Mammary epithelial cell (primary cell): ENCODE measurements at regions not wholly inside any gene's neighbourhood (a gene's known extent, or its start where the extent isn't known, plus 50 kb on each side); places are given as distances from the start of the nearest gene placed in this dataset.

Experiments used
- EZH2 ChIP-seq: IDR thresholded peaks from 2 replicates; pipeline ENCODE4 v1.6.1; 2012; ENCODE audit warnings: low read length, inconsistent platforms, borderline replicate concordance
- TF ChIP-seq, protein P1 (sequence below), 2 donors: IDR thresholded peaks in 1 of 2; conservative IDR thresholded peaks in 1 of 2; 2 replicates each; pipeline ENCODE4 v1.5.1; 2011 to 2012; ENCODE audit warnings: inconsistent platforms in 2 of 2, low read length in 2 of 2, mild to moderate bottlenecking in 2 of 2, control low read depth in 1 of 2, low read depth in 1 of 2; ENCODE audit not compliant: insufficient read depth in 1 of 2; ENCODE audit errors: extremely low read depth in 1 of 2

DNA sequence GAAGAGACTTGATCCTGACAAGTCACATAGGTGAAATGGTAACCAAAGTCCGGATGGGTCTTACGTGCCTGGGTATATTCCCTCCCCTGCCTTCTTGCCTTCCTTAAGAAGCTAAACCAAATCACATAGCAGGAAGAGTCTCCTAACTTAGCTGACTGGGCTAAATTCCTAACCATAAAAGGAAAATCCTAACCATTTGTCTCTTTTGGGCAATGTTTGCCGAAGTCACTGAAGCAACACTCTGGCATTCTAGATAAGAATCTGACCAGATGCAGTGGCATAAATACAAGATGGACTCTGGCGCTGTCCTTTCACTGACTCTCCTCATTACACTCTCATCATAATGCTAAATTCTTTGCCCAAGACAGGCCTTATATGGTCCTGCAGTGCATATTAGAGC is 625.5 kb upstream of the RORB start:
- TF ChIP-seq, protein P1, sequence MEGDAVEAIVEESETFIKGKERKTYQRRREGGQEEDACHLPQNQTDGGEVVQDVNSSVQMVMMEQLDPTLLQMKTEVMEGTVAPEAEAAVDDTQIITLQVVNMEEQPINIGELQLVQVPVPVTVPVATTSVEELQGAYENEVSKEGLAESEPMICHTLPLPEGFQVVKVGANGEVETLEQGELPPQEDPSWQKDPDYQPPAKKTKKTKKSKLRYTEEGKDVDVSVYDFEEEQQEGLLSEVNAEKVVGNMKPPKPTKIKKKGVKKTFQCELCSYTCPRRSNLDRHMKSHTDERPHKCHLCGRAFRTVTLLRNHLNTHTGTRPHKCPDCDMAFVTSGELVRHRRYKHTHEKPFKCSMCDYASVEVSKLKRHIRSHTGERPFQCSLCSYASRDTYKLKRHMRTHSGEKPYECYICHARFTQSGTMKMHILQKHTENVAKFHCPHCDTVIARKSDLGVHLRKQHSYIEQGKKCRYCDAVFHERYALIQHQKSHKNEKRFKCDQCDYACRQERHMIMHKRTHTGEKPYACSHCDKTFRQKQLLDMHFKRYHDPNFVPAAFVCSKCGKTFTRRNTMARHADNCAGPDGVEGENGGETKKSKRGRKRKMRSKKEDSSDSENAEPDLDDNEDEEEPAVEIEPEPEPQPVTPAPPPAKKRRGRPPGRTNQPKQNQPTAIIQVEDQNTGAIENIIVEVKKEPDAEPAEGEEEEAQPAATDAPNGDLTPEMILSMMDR (conservative IDR thresholded peaks at IDR 0.05 in 1 of 2, IDR thresholded peaks at IDR 0.05 in 1 of 2; ENCODE audit: extremely low read depth in 1 of 2, insufficient read depth in 1 of 2, low read depth in 1 of 2, low read length in 2 of 2) = no peak
- TF ChIP-seq EZH2 = no peak
